ENCODE measurements at regions not wholly inside any gene's neighbourhood (a gene's known extent, or its start where the extent isn't known, plus 50 kb on each side); places are given as distances from the start of the nearest gene placed in this dataset.

DNA sequence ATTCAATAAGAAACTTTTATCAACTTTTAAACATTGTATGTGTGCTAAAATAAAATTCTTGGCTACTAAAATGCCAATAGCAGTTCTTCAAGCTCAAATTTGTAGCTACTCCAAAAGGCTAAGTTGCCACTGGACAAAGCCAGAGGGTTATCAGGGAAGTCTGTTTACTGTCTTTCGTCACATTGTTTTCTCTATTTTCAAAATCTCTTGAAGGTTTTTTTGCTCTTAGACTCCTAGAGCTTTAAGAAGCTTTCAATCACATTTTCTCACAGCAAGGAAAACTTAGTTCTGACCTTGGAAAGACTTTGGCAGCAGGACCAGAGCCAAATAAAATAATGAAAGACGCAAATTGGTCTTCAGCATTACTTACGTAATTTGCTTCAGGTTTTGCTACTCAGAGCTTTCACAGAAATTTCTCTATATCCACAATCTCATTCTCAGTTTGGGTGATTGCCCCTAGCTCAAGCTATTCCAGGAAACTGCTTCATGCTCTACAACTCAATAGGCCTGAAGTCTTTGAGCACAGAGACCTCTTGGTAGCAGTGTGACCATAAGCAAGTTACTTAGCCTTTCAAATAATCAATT is 257.7 kb downstream of the GABRG2 start:
- TF ChIP-seq GATA3 (IDR thresholded peaks at IDR 0.05; ENCODE audit: low read depth, low read length) (no peak), GATA2 (IDR thresholded peaks at IDR 0.05; ENCODE audit: low read depth, low read length) (no peak)

All from SH-SY5Y (cell line).